Vagina (tissue), 2 donors: ENCODE measurements at regions not wholly inside any gene's neighbourhood (a gene's known extent, or its start where the extent isn't known, plus 50 kb on each side); places are given as distances from the start of the nearest gene placed in this dataset.
"Not testable (repeated sequence)": the region's sequence is repeated elsewhere in the genome, so short reads cannot be mapped to it uniquely, and the experiment has no call there.

ENCODE experiments used
- DNase-seq, 2 donors: peaks; one replicate each; pipeline ENCODE4 v3.0.0-alpha.2; 2017; ENCODE audit errors: extremely low spot score in 2 of 2
- H3K27ac ChIP-seq: fragments of 200-600 bp; sonication (generic); one replicate; pipeline ENCODE4 v1.5.1; 2019
- H3K27me3 ChIP-seq: fragments of 200-600 bp; sonication (generic); one replicate; pipeline ENCODE4 v1.5.1; 2019
- H3K36me3 ChIP-seq, 2 donors: fragments of 200-600 bp; sonication (generic); one replicate each; pipeline ENCODE4 v1.5.1; 2017 to 2019
- H3K4me1 ChIP-seq: fragments of 200-600 bp; sonication (generic); one replicate; pipeline ENCODE4 v1.5.1; 2019
- H3K4me3 ChIP-seq, 2 donors: fragments of 200-600 bp; sonication (generic); 1 replicate in 1 of 2; 2 replicates in 1 of 2; pipeline ENCODE4 v1.5.1; 2016 to 2019
- H3K9me3 ChIP-seq: fragments of 200-600 bp; sonication (generic); one replicate; pipeline ENCODE4 v1.5.1; 2019
- POLR2A ChIP-seq, 2 donors: fragments of 450-650 bp; IDR thresholded peaks; one replicate each; pipeline ENCODE4 v1.6.1; 2017; ENCODE audit warnings: antibody characterized with exemption in 2 of 2, mild to moderate bottlenecking in 2 of 2, moderate library complexity in 2 of 2
- POLR2AphosphoS5 ChIP-seq, 2 donors: sonication (generic); formaldehyde crosslinking; IDR thresholded peaks; one replicate each; pipeline ENCODE4 v1.9.0; 2017; ENCODE audit warnings: antibody characterized with exemption in 2 of 2, mild to moderate bottlenecking in 2 of 2, low read depth in 1 of 2; ENCODE audit not compliant: insufficient read depth in 1 of 2
- intact Hi-C: fragments of 100-400 bp; cut with DNase I; formaldehyde crosslinking; loops from one replicate; pipeline ENCODE4 v1.15.1; 2023
- TF ChIP-seq, protein P1 (sequence below), 3 experiments: fragments of 450-650 bp in 2 of 3; fragments of 200-600 bp in 1 of 3; sonication (generic) in 1 of 3; IDR thresholded peaks; one replicate each; pipeline ENCODE4 v1.5.1; 2017 to 2019; ENCODE audit warnings: antibody characterized with exemption in 3 of 3, mild to moderate bottlenecking in 2 of 3, moderate library complexity in 2 of 3

- intact Hi-C loops, result no loop called here
Observed at GRCh38 chr3:152773633-152774032, 61.3 kb upstream of the P2RY1 start.

DNA sequence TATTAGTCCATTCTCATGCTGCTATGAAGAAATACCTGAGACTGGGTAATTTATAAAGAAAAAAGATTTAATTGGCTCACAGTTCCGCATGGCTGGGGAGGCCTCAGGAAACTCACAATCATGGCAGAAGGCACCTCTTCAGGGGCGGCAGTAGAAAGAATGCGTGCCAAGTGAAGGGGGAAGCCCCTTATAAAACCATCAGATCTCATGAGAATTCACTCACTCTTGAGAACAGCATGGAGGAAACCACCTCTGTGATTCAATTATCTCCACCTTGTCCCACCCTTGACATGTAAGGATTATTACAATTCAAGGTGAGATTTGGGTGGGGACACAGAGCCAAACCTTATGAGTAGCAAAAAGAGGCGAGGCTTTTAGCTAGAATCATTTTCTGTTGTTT lies 60.7 kb upstream of the P2RY1 start:
- H3K27me3 ChIP-seq, H3K9me3 ChIP-seq, H3K27ac ChIP-seq, intact Hi-C loops, DNase-seq, H3K36me3 ChIP-seq, H3K4me3 ChIP-seq, H3K4me1 ChIP-seq: not testable (repeated sequence)

More at GRCh38 chr3:152773633-152774032, 61.3 kb upstream of the P2RY1 start:
- no peaks in the 10 kb centered on the region for H3K36me3 ChIP-seq
- H3K4me3 ChIP-seq, result no peak overlapping the region
- TF ChIP-seq POLR2A (IDR thresholded peaks at IDR 0.05) (no peak), POLR2AphosphoS5 (IDR thresholded peaks at IDR 0.05; ENCODE audit: insufficient read depth in 1 of 2, low read depth in 1 of 2) (no peak)
- TF ChIP-seq, protein P1, sequence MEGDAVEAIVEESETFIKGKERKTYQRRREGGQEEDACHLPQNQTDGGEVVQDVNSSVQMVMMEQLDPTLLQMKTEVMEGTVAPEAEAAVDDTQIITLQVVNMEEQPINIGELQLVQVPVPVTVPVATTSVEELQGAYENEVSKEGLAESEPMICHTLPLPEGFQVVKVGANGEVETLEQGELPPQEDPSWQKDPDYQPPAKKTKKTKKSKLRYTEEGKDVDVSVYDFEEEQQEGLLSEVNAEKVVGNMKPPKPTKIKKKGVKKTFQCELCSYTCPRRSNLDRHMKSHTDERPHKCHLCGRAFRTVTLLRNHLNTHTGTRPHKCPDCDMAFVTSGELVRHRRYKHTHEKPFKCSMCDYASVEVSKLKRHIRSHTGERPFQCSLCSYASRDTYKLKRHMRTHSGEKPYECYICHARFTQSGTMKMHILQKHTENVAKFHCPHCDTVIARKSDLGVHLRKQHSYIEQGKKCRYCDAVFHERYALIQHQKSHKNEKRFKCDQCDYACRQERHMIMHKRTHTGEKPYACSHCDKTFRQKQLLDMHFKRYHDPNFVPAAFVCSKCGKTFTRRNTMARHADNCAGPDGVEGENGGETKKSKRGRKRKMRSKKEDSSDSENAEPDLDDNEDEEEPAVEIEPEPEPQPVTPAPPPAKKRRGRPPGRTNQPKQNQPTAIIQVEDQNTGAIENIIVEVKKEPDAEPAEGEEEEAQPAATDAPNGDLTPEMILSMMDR (IDR thresholded peaks at IDR 0.05), result no peak
- no peak for DNase-seq
- H3K4me1 ChIP-seq, result no peaks in the 10 kb centered on the region
- H3K9me3 ChIP-seq, result no peaks in the 10 kb centered on the region
- no peaks in the 10 kb centered on the region for H3K27me3 ChIP-seq
- H3K27ac ChIP-seq, result no peak overlapping the region

DNA sequence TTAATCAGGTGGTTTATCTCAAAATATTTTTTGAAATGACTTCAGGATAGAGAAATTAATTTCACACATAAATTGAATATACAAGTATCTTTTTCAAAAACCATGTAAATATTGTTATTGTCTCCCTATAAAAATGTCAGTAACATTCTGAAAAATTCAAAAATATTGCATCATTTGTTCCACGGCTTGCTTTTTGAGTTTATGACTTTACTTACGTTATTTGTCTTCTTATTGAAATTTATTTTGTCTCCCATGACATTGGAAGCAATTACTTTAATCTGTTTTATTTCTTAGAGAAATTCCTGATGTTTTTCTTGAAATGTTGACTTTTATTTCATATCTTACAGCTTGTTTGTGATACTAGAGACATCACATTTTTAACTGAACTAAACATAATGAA lies 56.9 kb upstream of the P2RY1 start:
- H3K4me3 ChIP-seq, result no peak overlapping the region
- no peaks in the 10 kb centered on the region for H3K4me1 ChIP-seq
- no peak overlapping the region for H3K27ac ChIP-seq
- TF ChIP-seq, protein P1 (IDR thresholded peaks at IDR 0.05), result no peak
- TF ChIP-seq POLR2A (IDR thresholded peaks at IDR 0.05) (no peak), POLR2AphosphoS5 (IDR thresholded peaks at IDR 0.05; ENCODE audit: insufficient read depth in 1 of 2, low read depth in 1 of 2) (peak in 1 of 2 donors; percentile 19)
- no peaks in the 10 kb centered on the region for H3K9me3 ChIP-seq
- no peak for DNase-seq
- H3K36me3 ChIP-seq, result no peaks in the 10 kb centered on the region
- intact Hi-C loops, result no loop called here
- H3K27me3 ChIP-seq, result no peaks in the 10 kb centered on the region

DNA sequence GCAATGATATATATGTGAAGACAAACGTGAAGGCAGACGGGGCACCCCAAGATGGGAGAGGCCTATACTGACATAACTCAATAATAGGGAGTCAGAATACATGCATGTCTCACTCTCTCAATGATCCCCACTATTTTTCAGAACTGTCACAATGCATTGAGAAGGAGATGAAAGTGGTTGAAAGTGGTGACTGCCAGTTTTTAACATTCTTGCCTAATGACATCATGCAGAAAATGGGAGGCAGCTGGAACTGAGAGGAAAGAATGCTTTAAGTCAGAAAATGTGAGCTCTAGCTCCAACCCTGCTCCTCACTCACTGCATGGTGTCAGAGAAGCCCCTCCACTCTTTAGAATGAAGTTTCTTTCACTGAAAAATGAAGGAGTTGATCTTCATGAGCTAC lies 55.3 kb upstream of the P2RY1 start:
- DNase-seq, result no peak
- TF ChIP-seq POLR2A (IDR thresholded peaks at IDR 0.05) (no peak), POLR2AphosphoS5 (IDR thresholded peaks at IDR 0.05; ENCODE audit: insufficient read depth in 1 of 2, low read depth in 1 of 2) (no peak)
- TF ChIP-seq, protein P1 (IDR thresholded peaks at IDR 0.05), result no peak
- Histone ChIP-seq H3K27ac (no peak overlapping the region), H3K27me3 (no peaks in the 10 kb centered on the region), H3K4me1 (no peaks in the 10 kb centered on the region), H3K4me3 (no peak overlapping the region), H3K36me3 (no peaks in the 10 kb centered on the region), H3K9me3 (no peaks in the 10 kb centered on the region)
- intact Hi-C loops, result no loop called here

DNA sequence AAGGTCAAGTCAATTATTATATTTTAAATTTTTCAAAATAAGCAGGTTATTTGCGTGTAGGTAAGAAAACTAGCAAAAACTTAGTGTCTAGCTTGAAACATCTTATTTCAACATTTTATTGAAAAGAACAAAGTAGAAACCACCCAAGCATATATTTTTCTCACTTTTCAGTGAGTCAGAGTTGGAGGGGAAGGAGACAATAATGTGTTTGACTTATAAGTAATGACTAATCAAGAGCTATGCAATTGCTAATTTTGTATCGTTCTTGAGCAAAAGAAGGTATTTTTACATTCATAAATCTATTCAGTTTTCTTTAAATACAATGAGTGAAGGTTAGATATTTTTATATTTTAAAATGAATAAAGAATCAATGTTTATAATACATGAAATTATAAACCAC lies 54.4 kb upstream of the P2RY1 start:
- TF ChIP-seq POLR2A (IDR thresholded peaks at IDR 0.05) (no peak), POLR2AphosphoS5 (IDR thresholded peaks at IDR 0.05; ENCODE audit: insufficient read depth in 1 of 2, low read depth in 1 of 2) (no peak)
- TF ChIP-seq, protein P1 (IDR thresholded peaks at IDR 0.05), result no peak
- Histone ChIP-seq H3K36me3 (no peaks in the 10 kb centered on the region), H3K27ac (no peak overlapping the region), H3K4me3 (no peak overlapping the region), H3K9me3 (no peaks in the 10 kb centered on the region), H3K4me1 (no peaks in the 10 kb centered on the region), H3K27me3 (no peaks in the 10 kb centered on the region)
- intact Hi-C loops, result no loop called here
- no peak for DNase-seq

DNA sequence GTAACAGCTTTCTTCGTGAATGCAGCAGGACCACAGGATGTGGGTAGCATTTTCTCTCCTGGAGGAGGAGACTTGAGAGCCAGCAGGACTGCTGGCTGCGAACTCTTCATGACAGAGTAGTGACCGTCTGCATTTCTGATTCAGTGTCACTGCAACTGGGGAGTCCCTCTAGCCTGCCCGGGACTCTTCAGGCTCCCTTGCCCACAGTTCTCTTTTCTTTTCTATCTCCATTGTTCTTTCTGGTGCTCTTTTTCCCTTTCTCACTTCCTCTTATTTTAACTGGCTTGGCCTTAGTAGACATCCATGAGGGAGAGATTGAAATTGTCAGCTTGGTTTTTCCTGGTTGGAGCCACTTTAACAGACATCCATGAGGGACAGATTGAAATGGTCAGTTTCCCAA lies 49.9 kb upstream of the P2RY1 start:
- DNase-seq, result no peak
- Histone ChIP-seq H3K9me3 (no peaks in the 10 kb centered on the region), H3K4me1 (no peaks in the 10 kb centered on the region), H3K27ac (no peak overlapping the region), H3K27me3 (no peaks in the 10 kb centered on the region), H3K4me3 (no peak overlapping the region), H3K36me3 (no peaks in the 10 kb centered on the region)
- intact Hi-C loops, result no loop called here
- TF ChIP-seq POLR2AphosphoS5 (IDR thresholded peaks at IDR 0.05; ENCODE audit: insufficient read depth in 1 of 2, low read depth in 1 of 2) (no peak), POLR2A (IDR thresholded peaks at IDR 0.05) (no peak)
- TF ChIP-seq, protein P1 (IDR thresholded peaks at IDR 0.05), result no peak
